ENCODE measurements at regions not wholly inside any gene's neighbourhood (a gene's known extent, or its start where the extent isn't known, plus 50 kb on each side); places are given as distances from the start of the nearest gene placed in this dataset.

DNA sequence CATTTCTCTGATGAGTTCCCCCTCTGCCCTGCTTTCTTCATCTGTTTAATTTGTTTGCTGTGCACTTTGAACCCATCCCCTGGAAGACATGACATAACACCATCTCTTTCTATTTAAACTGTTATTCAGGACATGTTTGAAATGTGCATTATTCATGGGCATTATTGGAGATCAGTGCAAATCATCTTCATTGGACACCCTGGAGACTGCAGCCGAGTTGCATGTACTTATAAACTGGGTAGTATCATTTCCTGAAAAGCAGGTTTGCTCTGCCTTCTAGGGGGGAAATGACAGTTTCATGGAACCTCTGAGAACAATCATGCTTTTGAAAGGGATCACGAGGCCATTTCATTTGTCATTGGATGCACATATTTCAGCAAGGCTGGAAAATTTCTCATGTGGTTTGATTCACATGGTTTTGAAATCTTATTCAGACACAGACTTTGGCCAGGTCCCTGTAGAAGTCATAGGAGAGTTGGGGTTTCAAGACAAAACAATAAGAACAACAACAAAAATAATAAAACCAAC is 462.8 kb upstream of the MEX3C start:
- no peak overlapping the region for H3K4me2 ChIP-seq (ENCODE audit: low read length)
- H3F3A ChIP-seq (ENCODE audit: control insufficient read depth, insufficient read depth) = no peaks in the 10 kb centered on the region
- no peaks in the 10 kb centered on the region for H3K9me3 ChIP-seq (ENCODE audit: control insufficient read depth, insufficient read depth, low read length)
- H4K20me1 ChIP-seq (ENCODE audit: control insufficient read depth, insufficient read depth, low read depth, low read length) = no peaks in the 10 kb centered on the region
- no peaks in the 10 kb centered on the region for H3K27me3 ChIP-seq (ENCODE audit: control insufficient read depth, low read length)
- H3K36me3 ChIP-seq (ENCODE audit: control insufficient read depth, low read length) = no peaks in the 10 kb centered on the region
- H3K4me1 ChIP-seq (ENCODE audit: control insufficient read depth, low read length) = no peaks in the 10 kb centered on the region
- no peak overlapping the region for H3K4me3 ChIP-seq (ENCODE audit: low read length)
- TF ChIP-seq EZH2phosphoT487 (IDR thresholded peaks at IDR 0.05; ENCODE audit: borderline replicate concordance, low read length) = no peak
- TF ChIP-seq, protein P1, sequence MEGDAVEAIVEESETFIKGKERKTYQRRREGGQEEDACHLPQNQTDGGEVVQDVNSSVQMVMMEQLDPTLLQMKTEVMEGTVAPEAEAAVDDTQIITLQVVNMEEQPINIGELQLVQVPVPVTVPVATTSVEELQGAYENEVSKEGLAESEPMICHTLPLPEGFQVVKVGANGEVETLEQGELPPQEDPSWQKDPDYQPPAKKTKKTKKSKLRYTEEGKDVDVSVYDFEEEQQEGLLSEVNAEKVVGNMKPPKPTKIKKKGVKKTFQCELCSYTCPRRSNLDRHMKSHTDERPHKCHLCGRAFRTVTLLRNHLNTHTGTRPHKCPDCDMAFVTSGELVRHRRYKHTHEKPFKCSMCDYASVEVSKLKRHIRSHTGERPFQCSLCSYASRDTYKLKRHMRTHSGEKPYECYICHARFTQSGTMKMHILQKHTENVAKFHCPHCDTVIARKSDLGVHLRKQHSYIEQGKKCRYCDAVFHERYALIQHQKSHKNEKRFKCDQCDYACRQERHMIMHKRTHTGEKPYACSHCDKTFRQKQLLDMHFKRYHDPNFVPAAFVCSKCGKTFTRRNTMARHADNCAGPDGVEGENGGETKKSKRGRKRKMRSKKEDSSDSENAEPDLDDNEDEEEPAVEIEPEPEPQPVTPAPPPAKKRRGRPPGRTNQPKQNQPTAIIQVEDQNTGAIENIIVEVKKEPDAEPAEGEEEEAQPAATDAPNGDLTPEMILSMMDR (IDR thresholded peaks at IDR 0.05; ENCODE audit: low read depth, low read length, poor library complexity, severe bottlenecking) = no peak
- H3K9me2 ChIP-seq (replicated peaks; ENCODE audit: control insufficient read depth, low read length) = no peaks in the 10 kb centered on the region
- no peaks in the 10 kb centered on the region for H3K79me2 ChIP-seq (ENCODE audit: control insufficient read depth, low read length)
- no peak overlapping the region for H3K27ac ChIP-seq (ENCODE audit: low read depth, low read length)

DNA sequence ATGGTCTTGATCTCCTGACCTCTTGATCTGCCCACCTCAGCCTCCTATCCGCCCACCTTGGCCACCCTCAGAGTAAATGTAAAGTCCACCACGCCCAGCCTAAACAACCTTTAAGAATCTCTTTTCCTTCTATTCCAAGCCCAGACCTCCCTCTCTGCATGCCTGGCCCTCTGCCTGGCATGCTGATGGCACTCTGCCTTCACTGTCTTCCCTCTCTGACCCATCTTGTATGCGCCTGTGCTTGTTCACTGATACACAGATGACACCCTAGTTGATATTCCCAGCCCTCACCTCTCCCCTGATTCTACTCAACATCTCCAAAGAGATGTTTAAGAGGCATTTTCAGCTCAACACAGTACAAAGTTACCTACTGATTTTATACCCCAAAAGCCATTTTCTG is 466.8 kb upstream of the MEX3C start:
- H3K4me1 ChIP-seq (ENCODE audit: control insufficient read depth, low read length) = no peaks in the 10 kb centered on the region
- H3K9me3 ChIP-seq (ENCODE audit: control insufficient read depth, insufficient read depth, low read length) = no peaks in the 10 kb centered on the region
- H3K27me3 ChIP-seq (ENCODE audit: control insufficient read depth, low read length) = no peaks in the 10 kb centered on the region
- H3K79me2 ChIP-seq (ENCODE audit: control insufficient read depth, low read length) = no peaks in the 10 kb centered on the region
- H3K4me3 ChIP-seq (ENCODE audit: low read length) = no peak overlapping the region
- H3F3A ChIP-seq (ENCODE audit: control insufficient read depth, insufficient read depth) = no peaks in the 10 kb centered on the region
- TF ChIP-seq, protein P1 (IDR thresholded peaks at IDR 0.05; ENCODE audit: low read depth, low read length, poor library complexity, severe bottlenecking) = no peak
- TF ChIP-seq EZH2phosphoT487 (IDR thresholded peaks at IDR 0.05; ENCODE audit: borderline replicate concordance, low read length) = no peak
- H3K9me2 ChIP-seq (replicated peaks; ENCODE audit: control insufficient read depth, low read length) = no peaks in the 10 kb centered on the region
- H3K27ac ChIP-seq (ENCODE audit: low read depth, low read length) = no peak overlapping the region
- no peak overlapping the region for H3K4me2 ChIP-seq (ENCODE audit: low read length)
- H4K20me1 ChIP-seq (ENCODE audit: control insufficient read depth, insufficient read depth, low read depth, low read length) = no peaks in the 10 kb centered on the region
- H3K36me3 ChIP-seq (ENCODE audit: control insufficient read depth, low read length) = no peaks in the 10 kb centered on the region

DNA sequence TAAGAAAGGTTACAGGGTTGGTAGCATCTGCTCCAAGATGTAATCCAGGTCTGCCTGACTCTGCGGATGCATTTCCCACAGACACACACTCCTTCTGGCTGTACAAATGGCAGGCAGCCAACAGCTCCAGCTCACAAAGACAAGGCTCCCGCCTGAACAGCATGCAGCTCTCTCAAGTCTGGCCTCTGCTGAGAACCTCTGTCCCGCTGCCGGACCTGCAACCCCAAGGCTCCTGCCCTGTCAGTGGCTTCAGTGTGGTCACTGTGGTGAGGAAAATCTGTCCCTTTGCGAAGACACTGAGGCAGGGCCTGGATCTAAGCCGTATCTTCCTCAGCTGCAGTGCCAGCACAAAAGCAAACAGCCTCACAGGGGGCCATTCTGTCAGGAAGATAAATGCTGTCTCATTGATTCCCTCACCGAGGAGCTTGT is 469.3 kb upstream of the MEX3C start:
- no peaks in the 10 kb centered on the region for H4K20me1 ChIP-seq (ENCODE audit: control insufficient read depth, insufficient read depth, low read depth, low read length)
- no peaks in the 10 kb centered on the region for H3K79me2 ChIP-seq (ENCODE audit: control insufficient read depth, low read length)
- TF ChIP-seq EZH2phosphoT487 (IDR thresholded peaks at IDR 0.05; ENCODE audit: borderline replicate concordance, low read length) = no peak
- TF ChIP-seq, protein P1 (IDR thresholded peaks at IDR 0.05; ENCODE audit: low read depth, low read length, poor library complexity, severe bottlenecking) = no peak
- no peak overlapping the region for H3K4me3 ChIP-seq (ENCODE audit: low read length)
- H3F3A ChIP-seq (ENCODE audit: control insufficient read depth, insufficient read depth) = no peaks in the 10 kb centered on the region
- H3K4me1 ChIP-seq (ENCODE audit: control insufficient read depth, low read length) = no peaks in the 10 kb centered on the region
- no peaks in the 10 kb centered on the region for H3K9me2 ChIP-seq (replicated peaks; ENCODE audit: control insufficient read depth, low read length)
- no peak overlapping the region for H3K4me2 ChIP-seq (ENCODE audit: low read length)
- H3K27ac ChIP-seq (ENCODE audit: low read depth, low read length) = no peak overlapping the region
- no peaks in the 10 kb centered on the region for H3K27me3 ChIP-seq (ENCODE audit: control insufficient read depth, low read length)
- no peaks in the 10 kb centered on the region for H3K36me3 ChIP-seq (ENCODE audit: control insufficient read depth, low read length)
- H3K9me3 ChIP-seq (ENCODE audit: control insufficient read depth, insufficient read depth, low read length) = no peaks in the 10 kb centered on the region

Data from DOHH2 (cell line).